ENCODE measurements at regions not wholly inside any gene's neighbourhood (a gene's known extent, or its start where the extent isn't known, plus 50 kb on each side); places are given as distances from the start of the nearest gene placed in this dataset.

- no peak for DNase-seq (ENCODE audit: low read depth)
- H3K4me3 ChIP-seq (ENCODE audit: low read depth, low read length), result no peak overlapping the region
- TF ChIP-seq CTCF (IDR thresholded peaks at IDR 0.05; ENCODE audit: insufficient read depth, low read depth, low read length, missing control alignments), result no peak
Measured at GRCh38 chr2:238695538-238695937, 152.3 kb upstream of the TWIST2 start.

DNA sequence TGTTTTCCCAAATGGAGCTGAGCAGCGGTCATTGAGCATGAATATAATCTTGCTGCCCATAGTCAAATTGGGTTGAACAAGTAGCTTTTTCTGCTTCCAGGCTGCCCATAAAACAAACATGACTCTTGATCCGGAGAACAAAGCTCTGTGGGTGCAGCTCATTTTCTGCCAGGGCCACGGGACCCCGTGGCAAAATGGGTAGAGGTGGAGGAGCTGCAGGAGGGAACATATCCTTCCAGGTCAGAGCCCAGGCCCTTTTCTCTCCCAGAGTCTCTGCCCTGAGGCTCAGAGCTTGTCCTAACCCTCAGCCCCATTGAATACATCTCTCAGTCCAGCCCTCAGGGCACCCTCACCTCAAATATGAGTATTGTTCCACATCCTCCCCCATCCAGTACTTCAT is 151.6 kb upstream of the TWIST2 start:
- DNase-seq (ENCODE audit: low read depth), result no peak

DNA sequence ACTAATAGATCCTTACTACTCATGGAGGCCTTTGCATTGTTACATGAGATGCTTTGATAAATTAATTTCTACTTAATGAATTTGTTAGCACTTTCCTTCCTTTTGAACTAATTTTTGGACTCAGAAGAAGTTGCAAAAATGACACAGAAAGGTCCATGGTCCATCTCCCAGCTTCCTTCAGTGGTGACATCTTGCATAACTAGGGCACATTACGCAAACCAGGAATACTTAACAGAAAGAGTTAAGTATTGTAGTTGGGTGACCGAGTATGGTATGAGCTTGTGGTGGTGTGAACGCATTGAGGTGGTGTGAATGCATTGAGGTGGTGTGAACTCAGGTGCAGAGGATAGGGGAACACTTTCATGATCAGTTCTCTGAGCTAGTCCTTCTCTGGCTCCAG is 151.1 kb upstream of the TWIST2 start:
- no peak for DNase-seq (ENCODE audit: low read depth)
- no peak overlapping the region for H3K4me3 ChIP-seq (ENCODE audit: low read depth, low read length)
- no peak for TF ChIP-seq CTCF (IDR thresholded peaks at IDR 0.05; ENCODE audit: insufficient read depth, low read depth, low read length, missing control alignments)

More for the DNA sequence above, 151.6 kb upstream of the TWIST2 start:
- no peak for TF ChIP-seq CTCF (IDR thresholded peaks at IDR 0.05; ENCODE audit: insufficient read depth, low read depth, low read length, missing control alignments)
- H3K4me3 ChIP-seq (ENCODE audit: low read depth, low read length), result no peak overlapping the region

DNA sequence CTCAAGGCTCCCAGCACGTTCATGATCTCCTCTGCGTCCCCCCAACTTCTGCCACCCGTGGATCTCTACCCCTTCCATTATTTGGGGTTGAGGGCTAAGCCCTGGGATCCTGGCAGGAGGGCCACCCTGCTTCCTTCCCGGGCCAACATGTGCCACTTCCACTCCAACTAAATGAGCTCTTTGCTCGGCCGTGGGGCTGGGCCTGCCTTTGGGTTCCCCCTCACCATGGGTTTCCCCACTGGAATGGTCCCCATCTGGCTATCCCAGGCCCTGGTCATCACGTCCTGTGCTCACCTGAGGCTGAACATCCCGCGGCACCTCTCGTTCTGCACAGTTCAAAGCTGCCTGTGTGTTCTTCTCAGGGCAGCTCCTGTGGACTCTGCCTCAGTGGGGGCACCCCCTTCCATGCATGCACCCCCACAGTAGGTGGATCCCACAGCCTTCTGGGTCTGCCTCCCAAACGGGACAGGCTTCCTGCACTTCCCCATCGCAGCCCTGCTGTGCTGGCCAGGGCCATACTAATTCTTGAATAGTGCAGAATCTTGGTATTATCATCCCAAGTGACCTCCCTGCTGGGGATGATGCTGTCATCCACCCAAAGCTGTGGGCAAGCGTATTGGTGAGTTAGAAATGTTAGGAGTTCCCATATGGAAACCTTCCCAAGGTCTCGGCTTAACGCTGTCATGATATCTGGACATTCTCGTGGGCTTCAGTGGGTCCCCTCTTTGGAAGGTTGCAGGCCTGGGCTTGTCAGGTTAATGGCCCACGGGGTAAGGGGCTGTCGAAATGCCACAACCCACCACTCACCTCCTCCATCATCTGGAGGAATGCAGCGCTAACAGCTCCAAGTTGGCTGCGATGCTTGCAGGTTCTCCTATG is 150.5 kb upstream of the TWIST2 start:
- DNase-seq (ENCODE audit: low read depth), result no peak
- TF ChIP-seq CTCF (IDR thresholded peaks at IDR 0.05; ENCODE audit: insufficient read depth, low read depth, low read length, missing control alignments), result no peak

DNA sequence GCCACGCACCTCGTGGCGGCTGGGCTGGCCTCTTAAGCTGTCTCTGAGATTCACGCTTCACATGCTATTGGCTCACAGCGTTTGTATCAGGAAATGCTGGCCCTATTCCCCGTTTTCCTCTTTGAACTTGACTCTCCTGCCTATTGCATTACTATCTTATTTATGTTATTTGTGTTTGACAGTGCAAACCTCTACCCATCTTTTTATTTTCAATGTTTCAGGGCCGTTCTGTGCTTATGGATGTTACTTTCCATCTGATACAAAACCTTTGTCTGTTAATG is 149.9 kb upstream of the TWIST2 start:
- TF ChIP-seq CTCF (IDR thresholded peaks at IDR 0.05; ENCODE audit: insufficient read depth, low read depth, low read length, missing control alignments), result no peak
- no peak overlapping the region for H3K4me3 ChIP-seq (ENCODE audit: low read depth, low read length)
- no peak for DNase-seq (ENCODE audit: low read depth)

More for the DNA sequence above, 150.5 kb upstream of the TWIST2 start:
- no peak overlapping the region for H3K4me3 ChIP-seq (ENCODE audit: low read depth, low read length)

DNA sequence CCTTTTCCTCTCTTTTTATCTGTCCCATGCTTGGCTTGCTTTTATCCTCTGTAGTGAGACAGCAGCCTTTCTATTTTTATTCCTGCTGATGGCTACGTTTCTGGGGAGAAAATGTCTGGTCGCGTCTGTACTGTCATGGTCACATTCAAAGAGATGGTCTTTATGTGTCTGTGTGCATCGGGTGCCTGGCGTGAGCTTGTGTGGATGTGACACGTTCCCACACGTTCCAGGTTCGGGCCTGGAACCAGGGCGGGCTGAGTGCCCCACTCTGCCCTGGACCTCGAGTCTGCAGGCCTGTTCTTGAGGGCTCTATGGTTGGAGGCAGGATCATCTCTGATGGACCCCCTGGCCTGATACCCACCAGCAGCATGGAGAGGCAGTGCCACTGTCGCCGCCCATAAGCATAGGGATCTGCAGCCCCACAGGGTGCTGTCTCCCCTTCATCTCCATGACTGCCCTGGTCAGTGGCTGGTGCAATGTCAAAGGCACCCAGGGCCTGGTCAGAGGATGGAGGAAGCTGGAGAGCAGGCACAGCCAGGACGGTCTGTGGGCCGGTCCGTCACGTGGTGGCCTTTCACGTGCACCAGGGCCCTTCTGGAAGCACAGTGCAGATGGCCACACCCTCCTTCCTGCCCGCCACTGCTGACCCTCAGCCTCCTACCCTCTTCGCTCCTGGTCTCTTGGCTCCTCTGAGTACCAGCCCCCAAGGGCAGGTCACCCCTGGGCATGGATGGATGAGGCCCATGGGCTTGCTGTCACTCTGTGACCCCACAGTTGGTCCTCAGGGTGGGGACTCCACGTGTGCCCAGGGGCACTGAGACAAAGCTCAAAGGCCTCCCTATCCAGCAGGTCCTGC is 149.2 kb upstream of the TWIST2 start:
- DNase-seq (ENCODE audit: low read depth), result no peak
- TF ChIP-seq CTCF (IDR thresholded peaks at IDR 0.05; ENCODE audit: insufficient read depth, low read depth, low read length, missing control alignments), result no peak

More for the DNA sequence above, 149.2 kb upstream of the TWIST2 start:
- H3K4me3 ChIP-seq (ENCODE audit: low read depth, low read length), result no peak overlapping the region
